ENCODE measurements at regions not wholly inside any gene's neighbourhood (a gene's known extent, or its start where the extent isn't known, plus 50 kb on each side); places are given as distances from the start of the nearest gene placed in this dataset.

- TF ChIP-seq CTCF (IDR thresholded peaks at IDR 0.05), result no peak
- TF ChIP-seq POLR2A (IDR thresholded peaks at IDR 0.05), result no peak
Measured at GRCh38 chr13:74274916-74275315, 140.7 kb upstream of the KLF12 start.
